HG02852 (cell line): ENCODE measurements at regions not wholly inside any gene's neighbourhood (a gene's known extent, or its start where the extent isn't known, plus 50 kb on each side); places are given as distances from the start of the nearest gene placed in this dataset.

Source experiments
- ATAC-seq: cut with Tn5 transposase; IDR thresholded peaks from one replicate; pipeline ENCODE4 v1.9.1; 2021; ENCODE audit warnings: mild to moderate bottlenecking, moderate library complexity; ENCODE audit not compliant: unreplicated experiment

GRCh38 chr5:107325866-107326265 is 344.9 kb downstream of the EFNA5 start:
- ATAC-seq, result no peak

DNA sequence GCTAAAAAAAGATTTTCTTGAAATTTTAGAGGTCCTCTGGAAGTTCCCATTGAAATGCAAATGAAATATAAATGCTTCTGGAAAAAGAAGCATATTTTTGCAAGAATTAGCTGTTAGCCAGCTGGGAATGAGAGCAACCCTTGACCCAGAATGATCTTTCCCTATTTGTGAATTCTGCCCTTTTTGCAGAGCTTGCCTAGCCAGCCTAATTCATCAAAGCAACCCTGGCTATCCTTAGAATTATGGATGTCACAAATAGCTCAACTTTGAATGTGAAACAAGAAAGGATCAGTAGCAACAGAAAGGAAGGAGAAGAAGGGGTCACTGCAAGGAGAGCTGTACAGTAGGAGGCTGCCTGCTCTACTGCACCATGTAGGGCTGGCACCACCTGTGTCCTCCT is 345.9 kb downstream of the EFNA5 start:
- ATAC-seq, result no peak

DNA sequence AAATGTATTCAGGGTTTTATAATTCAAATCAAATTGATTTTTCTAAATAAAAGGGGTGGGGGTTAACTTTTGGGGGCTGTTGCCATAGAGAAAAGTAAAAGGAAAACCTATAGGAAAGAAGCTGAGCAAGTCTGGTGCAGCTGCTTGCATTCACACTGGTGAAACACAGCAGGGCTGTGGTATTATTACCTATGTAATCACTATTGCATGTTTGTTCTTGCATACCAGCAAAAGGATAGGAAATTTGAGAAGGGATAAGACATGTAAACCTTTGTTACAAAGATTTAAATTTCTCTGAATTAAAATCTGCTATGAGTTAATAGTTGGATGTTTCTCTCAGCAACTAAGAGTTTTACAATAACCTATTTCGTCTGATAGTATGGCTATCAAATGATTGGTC is 346.7 kb downstream of the EFNA5 start:
- ATAC-seq, result no peak

DNA sequence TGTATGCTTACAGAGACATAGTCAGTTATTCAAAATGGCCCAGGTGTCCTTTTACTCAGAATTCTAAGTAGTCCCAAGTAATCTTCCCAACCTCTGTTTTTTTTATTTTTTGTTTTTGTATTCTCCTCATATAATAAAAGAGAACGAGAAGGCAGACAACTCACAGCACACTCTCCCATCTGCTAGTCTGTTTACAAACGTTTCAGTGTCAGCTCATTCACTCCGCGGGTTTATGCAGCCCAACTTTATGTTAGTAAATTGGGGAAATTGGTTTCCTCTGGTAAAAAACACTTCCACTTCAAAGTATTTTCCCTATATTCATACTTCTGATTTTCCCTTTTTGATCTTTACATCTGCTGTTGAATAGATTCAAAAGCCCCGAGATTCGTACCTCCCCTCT is 347.2 kb downstream of the EFNA5 start:
- ATAC-seq, result no peak

DNA sequence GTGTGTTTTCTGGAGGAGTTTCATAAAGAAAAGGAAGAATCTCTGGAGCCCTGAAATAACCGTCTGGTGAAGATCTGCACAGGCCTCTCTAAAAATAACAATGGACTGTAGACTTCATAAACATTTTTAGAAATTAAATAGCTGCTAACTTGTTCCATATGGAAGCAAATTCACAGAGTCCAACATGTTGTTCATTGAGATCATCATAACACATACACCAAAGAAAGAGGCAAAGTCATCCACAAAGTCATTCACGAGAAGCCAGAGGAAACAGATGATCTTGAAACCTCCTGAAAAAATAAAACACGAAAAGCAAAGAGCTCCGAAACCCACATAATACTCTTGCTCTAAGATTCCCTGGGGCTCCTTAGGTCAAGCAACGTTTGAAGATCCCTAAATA is 347.8 kb downstream of the EFNA5 start:
- ATAC-seq, result no peak

- ATAC-seq, result no peak
Measured at GRCh38 chr5:107321906-107322305, 348.8 kb downstream of the EFNA5 start.

- ATAC-seq, result no peak
Measured at GRCh38 chr5:107320846-107321245, 349.9 kb downstream of the EFNA5 start.

DNA sequence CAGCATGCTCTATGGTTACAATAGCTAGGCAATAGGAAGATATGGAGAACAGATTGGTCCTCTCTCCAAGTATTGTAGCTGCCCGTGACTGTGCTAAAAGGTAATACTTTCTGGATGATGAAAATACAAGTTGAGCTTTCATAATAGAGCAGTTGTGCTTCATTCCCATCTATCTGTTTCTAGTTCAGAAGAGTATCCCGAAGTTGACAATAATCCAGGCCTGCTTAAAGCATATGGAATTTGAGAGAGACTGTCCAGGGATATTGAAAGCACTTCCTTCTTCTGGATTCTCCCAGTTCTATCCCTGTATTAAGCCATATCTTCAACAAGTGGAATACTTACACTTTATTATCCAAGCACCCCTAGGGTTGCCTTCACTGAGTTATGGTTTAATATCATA is 350.4 kb downstream of the EFNA5 start:
- ATAC-seq, result no peak

DNA sequence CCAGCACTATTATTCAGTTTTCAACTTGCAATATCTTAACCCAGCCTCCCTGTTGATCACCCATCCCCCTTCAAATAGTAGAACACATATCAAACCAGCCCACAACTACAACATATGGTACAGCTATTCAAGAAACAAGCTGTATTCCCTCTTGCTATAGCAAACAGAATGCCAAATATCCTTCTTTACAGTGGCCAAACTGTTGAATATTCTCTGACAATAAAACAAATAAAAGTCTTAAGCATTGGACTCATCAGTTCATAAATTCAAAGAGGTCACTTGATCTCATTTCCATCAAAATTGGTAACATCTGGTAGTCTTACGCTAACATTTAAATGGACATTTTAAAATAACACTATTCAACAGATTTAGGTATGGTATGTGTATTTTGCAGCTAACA is 350.8 kb downstream of the EFNA5 start:
- ATAC-seq, result no peak

DNA sequence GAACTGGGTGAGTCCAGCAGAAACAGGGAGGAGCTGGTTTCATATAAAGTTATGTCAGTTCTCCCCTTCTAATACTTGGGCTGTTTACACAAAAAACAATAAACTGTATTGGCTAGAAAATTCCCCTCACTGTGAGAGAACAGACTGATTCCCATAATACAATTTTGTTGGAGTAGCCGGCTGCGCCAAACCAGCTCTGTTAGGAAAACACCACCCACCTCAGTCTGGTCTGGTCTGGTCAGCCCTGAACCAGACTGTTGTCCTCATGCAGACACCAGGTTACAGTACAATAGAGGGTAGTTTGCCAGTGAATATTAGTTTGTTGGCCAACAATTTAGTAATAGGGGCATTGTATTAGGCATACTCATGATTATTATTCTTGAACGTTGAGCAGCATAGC is 356.4 kb downstream of the EFNA5 start:
- ATAC-seq, result no peak

DNA sequence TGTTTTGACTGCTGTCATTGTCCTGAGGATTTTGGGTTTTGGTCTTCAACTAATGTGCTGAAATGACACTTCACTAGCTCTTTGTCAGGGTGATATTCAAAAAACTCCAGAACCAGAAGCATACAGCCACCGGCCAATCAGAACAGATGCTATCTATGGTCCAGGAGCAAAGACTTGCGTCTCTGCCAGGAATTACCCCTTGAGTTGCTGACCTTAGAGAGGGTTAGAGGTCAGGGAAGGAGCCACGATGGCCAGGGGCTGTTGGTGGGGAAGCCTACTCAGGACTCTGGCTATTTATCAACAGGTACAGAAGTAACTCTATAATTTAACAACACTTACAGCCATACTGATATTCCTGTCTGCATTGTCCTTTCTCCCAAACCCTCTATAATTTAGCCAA is 356.8 kb downstream of the EFNA5 start:
- ATAC-seq, result no peak

DNA sequence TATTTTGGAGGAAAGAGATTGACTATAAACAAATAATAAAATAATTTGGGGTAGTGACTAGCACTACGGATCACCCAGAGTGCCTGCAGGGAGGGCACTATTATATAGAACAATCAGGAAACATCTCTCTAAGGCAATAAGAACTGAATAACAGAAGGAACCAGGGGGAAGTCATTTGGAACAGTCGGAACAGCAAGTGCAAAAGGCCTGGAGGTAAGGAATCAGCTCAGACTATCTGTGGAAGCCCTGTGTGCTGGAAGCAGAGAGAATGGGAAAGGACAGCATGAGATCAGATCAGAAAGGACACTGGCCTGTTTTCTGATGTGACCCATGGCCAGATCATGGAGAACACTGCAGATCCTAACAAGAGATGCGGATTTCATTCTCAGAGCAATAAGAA is 357.6 kb downstream of the EFNA5 start:
- no peak for ATAC-seq

GRCh38 chr5:107310181-107310580 is 360.6 kb downstream of the EFNA5 start:
- ATAC-seq, result no peak

DNA sequence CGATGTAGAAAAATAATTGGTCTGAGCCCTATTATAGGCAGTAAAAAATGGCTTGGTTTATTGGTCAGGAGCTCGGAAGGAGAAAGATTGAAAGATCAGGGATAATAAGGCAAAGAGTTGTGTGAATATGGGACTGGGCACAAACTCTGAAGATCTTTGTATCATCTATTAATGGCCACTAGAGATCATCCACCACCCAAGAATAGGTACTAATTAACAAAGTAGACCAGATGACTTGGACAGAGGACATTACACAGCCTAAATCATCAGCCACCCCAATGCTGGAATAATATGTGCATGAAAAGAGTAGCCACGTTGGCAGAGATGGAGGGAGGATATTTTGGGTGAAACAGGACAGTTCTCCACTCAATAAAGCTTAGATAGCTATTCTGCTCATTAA is 364.1 kb downstream of the EFNA5 start:
- ATAC-seq, result no peak

GRCh38 chr5:107306002-107306401 is 364.7 kb downstream of the EFNA5 start:
- no peak for ATAC-seq

GRCh38 chr5:107304684-107305083 is 366.1 kb downstream of the EFNA5 start:
- no peak for ATAC-seq

DNA sequence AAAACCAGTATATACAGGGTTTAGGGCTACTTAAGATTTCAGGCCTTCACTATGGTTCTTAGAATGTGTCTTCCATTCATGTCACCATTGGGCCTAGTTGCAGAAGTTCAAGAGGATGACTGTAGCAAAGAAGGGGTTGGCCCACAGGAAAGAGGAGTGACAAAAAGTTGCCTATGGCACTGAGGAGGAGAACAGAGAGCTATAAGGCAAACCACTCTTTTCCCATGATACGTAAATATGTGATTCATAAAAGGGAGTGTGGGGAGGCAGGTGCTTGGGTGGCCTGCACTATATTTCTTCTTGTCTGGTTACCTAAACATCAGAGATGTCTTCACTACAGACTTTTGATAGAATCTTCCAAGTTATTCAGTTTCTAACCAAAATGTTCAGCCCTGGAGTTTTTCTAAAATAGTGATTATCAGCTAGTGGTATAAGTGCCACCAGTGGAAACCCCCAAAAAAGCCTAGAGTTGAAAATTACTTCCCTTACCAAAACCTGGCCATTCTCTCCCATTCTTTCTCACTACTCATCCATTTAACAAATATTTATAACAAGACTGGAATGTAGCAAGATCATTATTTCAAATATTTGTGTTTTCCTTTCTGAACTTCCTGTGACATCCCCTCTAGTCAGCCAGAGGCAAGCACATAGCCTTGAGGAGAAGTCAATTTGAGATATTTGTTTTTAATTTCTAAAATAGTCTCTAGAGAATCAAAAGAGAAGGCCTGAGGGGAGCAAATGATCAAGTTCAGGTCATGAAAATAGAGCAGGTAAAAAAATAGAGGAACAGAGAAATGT is 367.4 kb downstream of the EFNA5 start:
- ATAC-seq, result no peak

- no peak for ATAC-seq
Measured at GRCh38 chr5:107302441-107302840, 368.3 kb downstream of the EFNA5 start.

DNA sequence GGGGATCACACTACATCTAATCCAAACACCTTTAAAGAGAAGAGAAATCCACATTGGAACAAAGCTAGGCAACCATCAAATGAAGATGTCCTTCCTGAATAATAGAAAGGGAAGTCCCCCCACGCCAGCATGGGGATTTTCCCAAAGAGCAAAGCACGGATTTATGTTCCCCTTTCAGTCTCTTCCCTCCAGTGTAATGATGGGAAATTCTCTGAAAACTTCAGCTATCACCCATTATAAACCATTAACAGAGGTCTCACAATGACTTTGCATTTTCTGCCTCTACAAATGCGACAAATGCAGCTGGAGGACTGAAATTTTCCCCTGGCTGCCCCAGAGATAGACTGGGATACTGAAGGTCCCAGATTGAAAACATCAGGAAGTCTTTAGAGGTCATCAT is 368.7 kb downstream of the EFNA5 start:
- ATAC-seq, result no peak

GRCh38 chr5:107300721-107301327 is 369.9 kb downstream of the EFNA5 start:
- ATAC-seq, result no peak

GRCh38 chr5:107296572-107296971 is 374.2 kb downstream of the EFNA5 start:
- ATAC-seq, result no peak

DNA sequence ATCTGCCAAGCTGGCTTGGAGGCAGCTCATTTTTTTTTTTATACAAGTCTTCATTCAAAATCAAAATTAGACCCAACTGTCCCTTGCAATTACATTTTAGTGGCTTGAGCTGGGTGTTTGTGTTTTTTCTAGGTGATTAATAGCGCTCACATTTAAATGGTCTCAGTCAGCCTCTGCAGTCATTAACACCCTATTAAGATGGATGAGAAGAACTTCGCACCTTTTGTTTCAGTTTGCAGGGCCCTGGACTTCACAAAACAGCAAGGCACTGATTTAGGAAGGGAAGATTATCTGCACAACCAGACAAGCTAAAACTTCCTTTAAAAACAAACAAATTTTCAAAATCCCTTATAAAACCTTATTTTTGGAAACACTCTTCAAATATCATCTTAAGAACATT is 374.8 kb downstream of the EFNA5 start:
- no peak for ATAC-seq

GRCh38 chr5:107294669-107295068 is 376.1 kb downstream of the EFNA5 start:
- no peak for ATAC-seq
